ENCODE measurements at regions not wholly inside any gene's neighbourhood (a gene's known extent, or its start where the extent isn't known, plus 50 kb on each side); places are given as distances from the start of the nearest gene placed in this dataset.

DNA sequence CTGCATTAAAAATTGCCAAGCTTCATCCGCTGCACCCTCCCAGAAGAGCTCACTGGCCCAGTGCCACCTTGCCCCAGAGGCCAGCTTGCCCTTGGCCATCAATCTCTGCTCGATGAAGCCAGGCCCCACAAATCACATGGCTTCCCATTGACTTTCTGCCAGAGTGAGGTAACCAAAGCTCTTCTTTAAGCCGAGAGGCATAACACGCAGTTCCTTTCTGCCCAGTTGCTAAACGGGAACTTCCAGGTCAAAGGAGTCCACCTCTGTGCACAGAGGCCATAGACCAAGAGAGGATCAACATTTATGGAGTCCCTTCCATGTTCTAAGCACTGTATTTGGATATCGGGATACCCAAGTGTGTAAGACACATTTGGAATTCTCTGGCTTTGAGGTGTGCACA is 208.8 kb downstream of the KIF4B start:
- no peak for DNase-seq

DNA sequence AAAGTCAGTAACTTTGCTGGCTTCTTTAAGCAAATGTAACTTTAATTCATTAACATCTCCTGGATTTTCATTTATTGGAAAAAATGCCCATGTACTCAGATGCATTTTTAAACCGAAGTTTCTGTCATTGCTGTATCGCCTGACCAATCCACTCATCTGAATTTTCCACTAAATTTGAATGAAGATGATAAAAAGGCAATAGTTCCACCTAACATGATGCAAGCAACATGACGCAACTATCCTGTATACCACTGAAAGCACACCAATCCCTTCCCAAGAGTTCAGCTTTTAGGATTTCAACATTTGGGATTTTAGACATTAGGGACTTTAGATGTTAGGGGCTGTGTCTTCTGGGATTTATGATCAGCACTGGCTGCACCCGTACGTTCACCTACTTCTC is 215.6 kb downstream of the KIF4B start:
- DNase-seq: no peak

DNA sequence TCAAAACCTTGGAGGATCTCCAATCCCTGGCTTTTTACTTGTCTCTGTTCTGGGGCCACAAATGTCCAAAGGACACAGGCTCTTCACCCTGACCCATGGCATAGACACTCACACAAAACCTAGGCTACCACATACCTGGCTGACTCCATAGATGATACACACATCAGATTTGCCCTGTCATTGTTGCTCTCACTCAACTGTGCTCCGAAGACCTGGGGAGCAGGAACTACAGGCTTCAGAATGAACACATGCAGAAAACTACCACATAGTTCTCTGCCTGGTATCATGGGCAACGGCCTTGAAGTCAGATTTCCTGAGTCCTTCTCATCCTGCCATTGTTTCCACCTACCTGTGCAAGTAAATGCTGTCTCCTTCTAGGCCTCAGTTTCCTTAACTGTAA is 226.2 kb downstream of the KIF4B start:
- no peak for DNase-seq

DNA sequence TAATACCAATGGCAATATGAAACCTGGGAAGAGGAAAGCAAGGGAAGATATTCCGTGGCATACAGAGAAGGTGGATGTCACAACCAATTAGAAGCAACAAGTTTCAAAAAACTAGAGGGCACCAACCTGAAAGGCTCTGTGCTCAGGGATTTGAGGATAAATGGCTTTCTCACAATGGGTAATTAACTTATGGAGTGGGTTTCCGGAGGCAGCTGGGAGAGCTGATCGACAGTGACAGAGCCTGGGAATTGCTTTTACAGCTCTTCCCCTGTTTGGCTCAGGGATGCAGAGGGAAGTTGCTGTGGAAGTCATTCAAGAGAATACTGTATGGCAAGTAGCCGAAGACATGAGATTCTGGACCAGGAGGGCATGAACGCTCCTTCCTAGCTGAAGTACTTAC is 237.0 kb downstream of the KIF4B start:
- DNase-seq: no peak

DNA sequence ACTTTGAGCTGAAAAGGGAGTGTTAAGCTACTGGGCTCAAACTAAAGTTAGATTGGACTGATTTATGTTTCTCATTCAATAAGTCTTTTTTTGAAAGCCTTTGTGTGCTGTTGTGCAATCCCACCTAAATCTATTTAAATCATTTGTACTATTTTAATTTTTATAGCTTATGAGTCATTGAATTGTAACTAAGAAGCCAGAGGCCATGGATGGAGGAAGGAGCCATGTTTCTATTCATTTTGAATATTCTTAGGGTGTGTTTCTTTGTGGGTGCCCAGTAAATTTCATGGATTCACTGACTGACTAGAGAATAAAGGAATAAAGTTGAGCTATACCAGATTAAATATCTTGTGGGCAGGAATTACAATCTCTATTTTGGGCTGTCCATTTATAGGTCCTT is 238.5 kb downstream of the KIF4B start:
- no peak for DNase-seq

DNA sequence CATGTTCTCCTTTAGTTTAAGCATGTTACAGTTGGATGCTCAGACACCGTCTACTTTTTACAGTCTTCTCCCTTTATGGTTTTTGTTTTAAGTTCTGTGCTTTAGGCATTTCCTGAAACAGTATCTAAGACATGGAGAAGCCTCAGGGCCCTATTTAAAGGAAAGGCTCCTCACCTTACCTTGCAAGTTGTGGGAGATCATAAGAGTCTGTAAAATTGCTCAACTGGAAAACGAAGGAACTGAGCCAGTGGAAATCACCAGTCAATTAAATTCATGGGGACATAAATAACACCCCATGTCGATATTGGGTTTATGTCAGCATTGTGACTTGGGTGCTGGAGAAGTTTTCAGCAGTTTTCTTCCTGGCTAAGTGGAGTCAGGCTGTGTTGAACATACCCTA is 239.2 kb downstream of the KIF4B start:
- DNase-seq: no peak

DNA sequence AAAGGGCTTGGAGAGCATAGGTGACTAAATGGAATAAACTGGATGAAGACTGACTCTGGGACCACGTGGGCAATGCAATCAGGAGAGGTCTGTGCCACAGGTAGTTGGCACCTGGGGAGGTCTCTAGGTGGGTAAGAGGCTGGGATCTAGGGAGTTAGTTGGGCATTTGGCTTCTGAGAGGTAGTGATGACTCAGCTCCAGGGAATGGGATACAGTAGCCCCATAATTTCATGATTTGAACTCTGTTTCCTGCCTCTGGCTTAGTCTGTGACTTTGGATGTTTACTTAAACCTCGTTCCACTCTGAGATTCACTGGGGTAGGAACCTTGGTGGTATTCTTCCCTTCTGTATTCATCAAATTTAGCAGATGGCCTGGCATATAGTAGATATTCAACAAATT is 240.8 kb downstream of the KIF4B start:
- DNase-seq: no peak

DNA sequence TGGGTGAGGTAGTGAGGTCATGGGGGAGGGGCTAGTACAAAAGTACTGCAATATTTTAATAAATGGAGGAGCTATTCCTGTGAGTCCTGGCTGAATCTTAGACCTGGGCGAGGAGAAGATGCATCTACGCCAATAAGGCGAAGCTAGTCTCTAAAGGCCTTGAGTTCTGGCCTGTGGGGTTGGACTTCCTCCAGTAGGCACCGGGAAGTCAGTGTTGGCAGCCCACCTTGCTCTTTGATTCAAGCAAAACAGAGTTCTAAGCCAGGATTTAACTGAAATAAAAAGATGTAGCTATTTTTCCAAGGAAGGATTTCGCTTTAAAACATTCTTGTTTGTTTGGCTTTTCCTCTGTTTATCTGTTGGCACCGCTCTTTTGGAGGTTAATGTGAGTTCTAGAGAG is 244.6 kb downstream of the KIF4B start:
- no peak for DNase-seq

DNA sequence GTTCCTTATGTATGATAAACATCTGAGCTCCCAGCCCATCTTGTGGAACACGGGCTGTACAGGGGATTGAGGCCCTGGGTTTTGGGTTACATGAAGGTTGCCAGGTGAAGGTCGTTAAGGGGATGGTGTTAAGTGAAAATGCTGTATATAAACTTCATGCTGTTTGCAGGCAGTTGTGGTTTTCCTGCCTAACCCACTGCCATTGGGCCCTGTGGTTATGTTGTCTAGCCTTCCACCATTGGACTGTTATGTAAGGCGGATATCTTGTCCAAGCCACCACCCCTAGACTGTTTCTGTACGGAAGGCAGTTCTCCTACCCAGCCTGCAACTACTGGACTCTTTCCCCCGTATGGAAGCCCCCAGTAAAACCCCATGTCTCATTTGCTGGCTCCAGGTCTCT is 246.1 kb downstream of the KIF4B start:
- DNase-seq: no peak

DNA sequence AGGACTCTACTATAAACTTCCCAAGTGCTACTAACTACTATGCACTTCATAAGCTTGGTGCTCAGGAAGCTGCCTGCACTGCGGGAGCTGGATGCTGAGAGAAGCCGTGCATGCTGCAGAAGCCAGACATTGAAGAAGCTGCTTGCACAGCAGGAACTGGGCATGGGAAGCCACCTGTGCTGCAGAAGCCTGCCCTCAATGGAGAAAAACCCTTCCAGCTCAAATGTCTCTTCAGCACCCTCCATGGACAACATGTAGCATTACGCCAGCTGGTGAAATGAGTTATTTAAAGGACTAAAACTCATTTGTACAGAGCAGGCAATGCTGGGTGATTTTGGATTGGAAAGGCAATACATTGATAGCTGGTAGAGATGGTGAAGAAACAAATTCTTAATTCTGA is 247.2 kb downstream of the KIF4B start:
- DNase-seq: peak; percentile 49

DNA sequence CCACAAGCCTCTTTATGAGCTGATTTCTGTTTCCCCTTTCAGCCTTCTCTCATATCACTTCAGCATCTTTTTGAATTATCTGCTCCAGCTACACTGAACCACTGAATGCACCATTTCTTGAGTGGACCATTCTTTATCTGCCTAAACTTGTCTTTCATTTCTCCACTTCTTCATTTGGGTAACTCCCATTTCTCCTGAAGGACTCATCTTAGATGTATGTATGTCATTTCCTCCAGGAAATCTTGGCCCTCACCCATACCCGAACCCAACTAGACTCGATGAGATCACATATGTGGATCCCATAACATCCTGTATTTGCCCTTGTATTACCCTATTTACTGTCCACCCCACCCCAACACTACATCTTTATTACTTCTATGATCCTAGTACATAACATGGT is 249.8 kb downstream of the KIF4B start:
- no peak for DNase-seq

DNA sequence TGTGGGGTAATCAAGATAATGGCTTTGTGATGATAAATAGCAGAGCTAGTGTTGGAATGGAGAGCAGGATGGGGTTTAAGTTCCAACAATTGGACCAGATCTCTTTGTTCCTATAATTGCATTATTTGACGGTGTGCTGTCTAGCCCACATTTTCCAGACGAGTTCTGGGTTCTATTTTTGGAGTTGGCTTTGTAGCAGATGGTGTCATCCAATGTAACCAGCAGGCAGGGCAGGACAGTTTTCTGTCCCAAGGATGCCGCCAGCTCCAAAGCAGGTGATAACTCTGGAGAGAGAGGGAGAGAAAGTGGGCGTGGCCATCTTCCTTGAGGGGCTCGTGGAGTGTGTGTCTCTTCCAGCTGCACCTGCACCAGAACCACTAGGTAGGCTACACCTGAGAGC is 251.3 kb downstream of the KIF4B start:
- DNase-seq: no peak

DNA sequence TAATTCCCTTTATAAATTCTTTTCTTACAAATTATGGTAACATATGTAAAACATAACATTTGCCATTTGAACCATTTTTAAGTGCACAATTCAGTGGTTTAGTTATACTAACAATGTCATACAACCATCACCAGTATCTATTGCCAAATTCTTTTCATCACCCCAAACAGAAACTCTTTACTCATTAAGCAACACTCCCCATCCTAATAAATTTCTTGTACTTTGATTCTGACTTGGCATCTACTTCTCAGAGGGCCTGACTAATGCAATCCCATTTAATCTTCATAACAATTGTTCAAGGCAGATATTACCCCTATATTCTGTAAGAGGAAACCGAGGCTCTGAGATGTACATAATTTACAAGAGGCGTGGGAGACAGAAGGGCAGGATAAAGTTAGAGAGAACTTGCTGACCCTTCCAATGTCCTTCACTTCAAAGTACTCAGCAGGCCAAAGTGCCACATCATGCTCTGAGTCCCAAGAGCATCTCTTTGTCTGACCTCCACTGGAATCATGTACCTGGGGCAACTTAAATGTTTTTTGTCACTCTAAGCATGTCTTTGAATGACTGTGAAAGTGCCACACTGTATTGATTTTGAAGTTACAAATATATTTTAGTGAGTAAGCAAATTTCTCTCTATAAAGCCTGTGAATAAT is 255.3 kb downstream of the KIF4B start:
- DNase-seq: no peak

DNA sequence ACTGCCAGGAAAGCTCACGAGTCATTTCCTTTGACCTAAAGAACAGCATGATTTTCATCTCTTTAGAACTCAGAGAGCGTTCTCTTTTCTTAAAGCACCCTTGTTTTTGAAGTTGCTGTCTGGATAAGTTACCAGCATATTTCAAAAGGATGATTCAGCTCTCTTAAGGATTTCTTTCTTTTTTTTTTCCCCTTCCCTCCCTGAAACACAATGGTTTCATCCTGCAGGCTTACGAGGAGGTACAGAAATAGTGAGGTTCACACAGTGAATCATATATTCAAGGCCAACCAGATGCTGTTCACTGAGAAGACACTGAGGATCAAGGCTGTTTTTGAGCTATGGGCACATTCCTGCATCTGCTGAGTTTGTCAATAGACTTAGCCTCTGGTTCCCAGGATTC is 257.2 kb downstream of the KIF4B start:
- no peak for DNase-seq

DNA sequence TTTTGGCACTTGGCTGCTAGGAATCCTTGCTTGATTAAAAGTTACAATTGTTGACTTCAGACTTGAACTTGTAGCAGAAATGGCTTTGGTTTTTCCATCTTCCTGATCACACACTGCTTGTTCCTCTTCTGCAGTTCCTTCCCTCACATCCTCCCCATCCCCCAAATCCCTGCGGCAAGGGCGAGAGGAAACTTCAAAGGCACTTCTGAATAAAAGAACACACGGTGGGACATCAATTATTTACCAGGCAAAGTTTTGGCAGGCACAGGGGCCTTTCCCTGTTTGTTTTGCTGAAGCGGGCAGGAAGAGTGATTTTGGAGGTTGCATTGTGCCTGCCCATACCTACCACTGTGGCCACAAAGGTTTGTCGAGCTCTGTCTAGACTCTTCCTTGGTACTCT is 260.9 kb downstream of the KIF4B start:
- DNase-seq: no peak

DNA sequence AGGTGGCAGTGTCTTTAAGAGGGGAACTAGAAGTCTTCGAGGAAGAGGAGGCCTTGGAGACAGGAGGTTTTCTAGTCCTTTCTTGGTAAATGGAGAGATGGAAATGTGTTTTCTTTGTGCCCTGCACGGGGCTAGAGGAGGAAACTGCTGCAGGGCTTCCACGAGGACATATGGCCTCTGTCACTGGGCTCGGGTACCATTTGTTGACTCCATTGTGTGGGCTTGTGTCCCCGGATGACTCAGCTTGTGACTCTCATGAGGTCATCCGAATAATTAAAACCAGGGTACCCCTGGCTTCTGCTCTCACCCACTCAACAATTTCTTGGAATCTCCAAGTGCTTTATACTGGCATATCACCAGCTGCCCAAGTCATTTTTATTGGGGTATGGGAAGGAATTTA is 261.7 kb downstream of the KIF4B start:
- no peak for DNase-seq

DNA sequence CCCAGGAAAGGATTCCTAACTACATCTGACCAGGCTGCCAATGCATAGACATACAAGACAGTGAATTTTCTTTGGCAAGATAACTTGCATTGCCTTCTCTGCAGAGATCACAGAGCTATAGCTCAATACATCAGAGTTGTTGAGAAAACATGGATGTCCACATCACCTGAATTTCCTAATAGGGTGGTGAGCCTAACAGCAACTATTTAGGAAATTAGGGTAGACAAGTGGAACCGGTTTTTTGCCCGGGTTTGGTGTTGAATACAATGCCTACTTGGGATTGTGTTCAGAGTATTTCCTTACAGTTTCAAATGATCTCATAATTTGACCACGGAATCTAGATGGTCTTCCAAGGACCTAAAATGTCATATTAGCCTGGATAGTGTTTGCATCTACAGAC is 262.7 kb downstream of the KIF4B start:
- DNase-seq: no peak

DNA sequence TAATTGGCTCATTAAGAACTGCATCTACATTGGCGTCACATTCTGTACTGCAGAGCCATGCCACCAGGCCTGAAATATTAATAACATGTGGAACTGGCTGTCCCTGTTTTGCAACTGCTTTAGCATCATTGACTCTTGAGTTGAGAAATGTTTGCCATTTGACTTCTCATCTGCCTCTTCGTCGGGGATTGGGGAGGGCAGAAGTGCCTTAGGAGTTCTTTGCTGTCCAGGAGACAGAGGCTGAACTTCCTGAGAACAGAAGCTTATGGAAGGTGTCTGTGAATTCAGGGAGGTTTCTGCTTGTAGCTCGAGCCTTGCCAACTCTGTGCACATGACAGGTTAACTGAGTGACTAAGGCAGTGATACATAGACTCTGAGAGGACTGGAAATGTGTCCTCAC is 265.0 kb downstream of the KIF4B start:
- DNase-seq: no peak

DNA sequence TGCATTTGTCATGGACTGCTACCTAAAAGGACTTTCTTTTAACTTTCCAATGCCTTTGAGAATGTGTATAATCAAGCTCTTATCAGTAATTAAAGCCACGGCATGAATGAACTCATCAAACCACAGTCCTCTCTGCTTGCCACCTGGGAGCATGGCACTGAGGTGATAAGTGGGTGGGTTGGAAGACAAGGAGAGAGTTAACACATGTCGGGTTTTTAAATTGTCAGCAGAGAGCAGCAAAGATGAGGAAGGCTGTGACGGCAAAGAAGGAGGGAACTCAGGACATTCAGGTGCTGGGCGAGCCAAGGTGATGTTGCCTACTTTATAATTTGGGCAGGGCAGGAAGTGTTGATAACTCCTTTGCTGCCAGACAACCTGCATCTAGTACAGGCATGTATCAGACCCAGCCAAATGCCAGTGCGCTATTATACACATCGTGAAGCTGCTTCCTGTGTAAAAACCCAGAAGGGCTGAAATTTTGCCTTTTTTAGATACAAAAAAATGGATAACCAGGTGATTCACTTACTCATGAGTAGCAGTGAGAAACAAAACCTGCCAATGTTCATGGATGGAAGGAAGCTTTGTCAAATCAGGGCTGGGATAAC is 269.1 kb downstream of the KIF4B start:
- DNase-seq: no peak

DNA sequence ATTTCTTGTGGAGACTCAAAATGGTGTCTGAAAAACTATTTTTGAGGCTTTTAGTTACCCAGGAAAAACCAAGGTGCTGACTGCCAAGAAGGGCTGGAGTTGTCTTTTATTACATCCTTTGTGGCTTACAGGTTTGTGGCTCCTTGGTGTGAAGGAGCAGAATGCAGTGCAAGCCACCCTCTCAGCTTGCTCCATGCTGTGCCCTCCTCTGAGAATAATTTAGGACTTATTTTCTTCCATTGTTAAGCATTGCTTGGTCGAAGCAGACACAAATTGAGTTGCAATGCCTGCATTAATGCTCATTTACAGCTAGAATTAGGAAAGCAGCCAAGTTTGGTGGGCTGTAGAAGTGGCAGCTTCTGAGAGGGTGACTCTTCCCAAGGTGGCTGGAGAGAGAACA is 272.2 kb downstream of the KIF4B start:
- DNase-seq: no peak

DNA sequence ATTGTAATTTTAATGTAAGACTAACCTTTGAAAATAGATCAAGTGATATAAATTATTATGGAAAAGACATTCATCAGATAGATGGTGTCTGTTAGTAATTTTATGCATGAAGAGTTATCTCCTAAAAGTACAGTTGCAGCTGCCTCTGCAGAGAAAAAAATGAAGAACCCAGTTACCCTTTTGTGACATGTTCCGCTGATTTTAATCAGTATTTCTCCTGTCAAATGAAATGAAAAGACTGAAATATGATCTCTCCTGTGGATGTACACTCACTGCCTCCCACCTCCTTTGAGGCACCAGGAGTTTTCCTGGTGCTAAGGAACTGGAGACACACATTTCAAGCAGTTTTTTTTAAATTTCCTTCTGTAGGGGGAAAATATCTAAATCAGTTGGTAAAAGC is 277.4 kb downstream of the KIF4B start:
- DNase-seq: no peak

DNA sequence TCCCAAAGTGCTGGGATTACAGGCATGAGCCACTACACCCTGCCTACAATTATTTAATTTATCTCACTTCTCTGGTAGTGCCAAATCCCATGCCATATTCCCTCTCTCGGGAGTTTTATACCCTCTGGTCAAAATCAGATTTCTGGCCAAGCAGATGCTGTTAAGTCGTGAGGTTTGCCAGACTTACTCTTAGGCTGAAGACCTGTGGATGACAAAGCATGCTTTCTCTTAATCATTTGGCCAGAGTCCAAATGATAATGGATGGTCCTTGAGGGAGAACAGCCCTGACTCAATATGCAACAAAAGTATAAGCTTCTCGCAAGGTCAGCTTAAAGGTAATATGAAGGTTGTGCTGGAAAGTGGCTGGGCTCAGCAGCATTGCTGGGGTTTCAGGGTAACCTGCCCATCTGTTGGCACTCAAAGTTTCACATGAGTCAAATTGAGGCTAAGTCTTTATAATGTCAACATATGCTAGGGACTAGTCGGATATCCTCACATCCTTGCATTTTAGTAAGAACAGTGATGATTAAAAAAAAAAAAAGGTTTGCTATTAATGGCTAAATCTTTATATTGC is 280.1 kb downstream of the KIF4B start:
- DNase-seq: peak; percentile 41

DNA sequence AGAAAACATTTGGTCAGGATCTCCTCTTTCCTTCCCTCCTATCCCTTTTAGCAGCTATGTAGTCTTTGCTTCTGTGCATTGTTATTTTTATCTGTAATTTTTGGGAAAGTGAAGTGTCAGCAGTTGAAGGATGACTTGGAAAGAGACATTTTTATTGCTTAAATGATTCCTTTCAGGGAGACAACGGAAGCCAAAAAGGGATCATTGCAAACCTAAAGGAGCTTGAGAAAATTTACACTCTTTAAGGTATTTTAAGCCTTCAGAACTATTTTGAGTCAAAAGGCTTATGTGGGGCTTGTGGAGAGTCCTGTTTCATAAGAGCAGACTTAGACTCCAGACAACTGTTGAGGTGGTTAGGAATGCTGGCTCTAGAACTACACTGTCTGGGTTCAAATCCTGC is 281.6 kb downstream of the KIF4B start:
- no peak for DNase-seq

DNA sequence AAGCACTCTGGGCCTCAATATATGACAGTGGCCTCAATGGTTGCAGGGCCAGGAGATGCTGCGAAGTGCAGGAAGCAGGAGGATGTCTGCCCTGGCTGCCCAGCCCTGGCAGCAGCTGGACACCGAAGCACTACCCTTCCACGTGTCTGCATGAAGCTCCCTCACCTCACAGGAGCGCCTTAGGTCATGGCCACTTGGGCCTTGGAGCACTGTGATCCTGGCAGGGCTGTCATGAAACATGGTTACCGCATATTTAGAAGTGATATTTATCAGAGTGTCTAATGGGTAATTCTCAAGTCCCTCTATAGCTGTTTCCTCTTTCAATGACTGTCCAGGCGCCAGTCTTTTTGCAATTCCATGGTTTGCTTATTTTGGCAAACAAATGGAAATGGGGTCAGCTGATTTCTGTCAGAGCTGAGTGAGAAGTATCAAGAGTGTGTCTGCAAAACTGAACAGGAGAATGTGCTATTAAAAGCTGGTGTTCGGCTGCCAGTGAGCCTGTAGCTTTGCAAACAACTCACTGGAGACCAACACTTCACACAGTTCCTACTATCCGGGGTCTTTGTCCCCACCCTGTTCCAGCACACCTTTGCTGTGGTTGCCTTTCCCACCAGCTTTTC is 285.9 kb downstream of the KIF4B start:
- peak; percentile 32 for DNase-seq

DNA sequence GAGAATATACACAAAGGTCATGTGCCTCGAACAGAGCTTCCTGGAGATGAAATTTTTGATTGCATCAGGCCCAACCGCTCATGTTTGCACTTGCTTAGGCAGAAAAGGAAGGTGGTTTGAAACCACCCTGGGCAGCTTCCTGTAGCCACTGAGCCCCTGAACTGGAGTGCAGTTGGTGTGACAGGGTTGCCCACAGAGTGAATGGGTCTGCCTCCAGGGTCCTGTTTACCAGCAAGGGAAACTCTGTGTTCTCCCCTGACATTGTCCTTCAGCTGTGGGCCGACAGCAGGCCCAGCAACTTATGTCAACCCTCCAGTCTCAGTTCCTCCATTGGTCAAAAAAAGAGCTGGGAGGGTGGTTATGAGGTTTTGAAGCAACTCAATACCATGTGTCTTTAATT is 289.6 kb downstream of the KIF4B start:
- no peak for DNase-seq
